ENCODE measurements at regions not wholly inside any gene's neighbourhood (a gene's known extent, or its start where the extent isn't known, plus 50 kb on each side); places are given as distances from the start of the nearest gene placed in this dataset.

DNA sequence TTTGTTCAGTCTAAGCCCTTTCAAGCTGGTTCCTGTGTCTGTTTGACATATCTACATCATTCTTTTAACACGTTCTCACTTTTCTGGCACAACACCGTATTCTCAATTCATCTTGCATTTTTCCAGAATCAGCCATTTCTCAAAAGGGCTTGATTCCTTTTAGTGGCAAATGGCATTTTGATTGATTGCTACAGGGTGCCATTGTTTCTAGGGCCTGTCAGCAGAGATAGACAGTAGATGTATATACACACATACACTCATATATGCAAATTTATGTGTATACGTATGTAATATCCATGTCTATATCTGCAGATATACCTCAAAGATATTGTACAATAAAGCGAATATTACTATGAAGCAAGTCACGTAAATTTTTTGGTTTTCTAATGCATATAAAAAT is 367.9 kb upstream of the TNP1 start:
- TF ChIP-seq, protein P1, sequence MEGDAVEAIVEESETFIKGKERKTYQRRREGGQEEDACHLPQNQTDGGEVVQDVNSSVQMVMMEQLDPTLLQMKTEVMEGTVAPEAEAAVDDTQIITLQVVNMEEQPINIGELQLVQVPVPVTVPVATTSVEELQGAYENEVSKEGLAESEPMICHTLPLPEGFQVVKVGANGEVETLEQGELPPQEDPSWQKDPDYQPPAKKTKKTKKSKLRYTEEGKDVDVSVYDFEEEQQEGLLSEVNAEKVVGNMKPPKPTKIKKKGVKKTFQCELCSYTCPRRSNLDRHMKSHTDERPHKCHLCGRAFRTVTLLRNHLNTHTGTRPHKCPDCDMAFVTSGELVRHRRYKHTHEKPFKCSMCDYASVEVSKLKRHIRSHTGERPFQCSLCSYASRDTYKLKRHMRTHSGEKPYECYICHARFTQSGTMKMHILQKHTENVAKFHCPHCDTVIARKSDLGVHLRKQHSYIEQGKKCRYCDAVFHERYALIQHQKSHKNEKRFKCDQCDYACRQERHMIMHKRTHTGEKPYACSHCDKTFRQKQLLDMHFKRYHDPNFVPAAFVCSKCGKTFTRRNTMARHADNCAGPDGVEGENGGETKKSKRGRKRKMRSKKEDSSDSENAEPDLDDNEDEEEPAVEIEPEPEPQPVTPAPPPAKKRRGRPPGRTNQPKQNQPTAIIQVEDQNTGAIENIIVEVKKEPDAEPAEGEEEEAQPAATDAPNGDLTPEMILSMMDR (IDR thresholded peaks at IDR 0.05), result no peak
- no peak for TF ChIP-seq POLR2A (IDR thresholded peaks at IDR 0.05)
